ENCODE measurements at regions not wholly inside any gene's neighbourhood (a gene's known extent, or its start where the extent isn't known, plus 50 kb on each side); places are given as distances from the start of the nearest gene placed in this dataset.

GRCh38 chr4:163273922-163274321 is 58.5 kb downstream of the NPY1R start:
- H3K4me3 ChIP-seq (ENCODE audit: low read length): no peak overlapping the region
- TF ChIP-seq CTCF (conservative IDR thresholded peaks at IDR 0.05; ENCODE audit: low read length): no peak
- no peak for DNase-seq (ENCODE audit: low read depth)

GRCh38 chr4:163273203-163273602 is 59.2 kb downstream of the NPY1R start:
- no peak for TF ChIP-seq CTCF (conservative IDR thresholded peaks at IDR 0.05; ENCODE audit: low read length)
- DNase-seq (ENCODE audit: low read depth): no peak

GRCh38 chr4:163271555-163272127 is 60.8 kb downstream of the NPY1R start:
- H3K4me3 ChIP-seq (ENCODE audit: low read length): no peak overlapping the region
- no peak for DNase-seq (ENCODE audit: low read depth)
- no peak for TF ChIP-seq CTCF (conservative IDR thresholded peaks at IDR 0.05; ENCODE audit: low read length)

More at GRCh38 chr4:163273203-163273602, 59.2 kb downstream of the NPY1R start:
- H3K4me3 ChIP-seq (ENCODE audit: low read length): no peak overlapping the region

GRCh38 chr4:163269869-163270268 is 62.5 kb downstream of the NPY1R start:
- no peak for DNase-seq (ENCODE audit: low read depth)
- TF ChIP-seq CTCF (conservative IDR thresholded peaks at IDR 0.05; ENCODE audit: low read length): no peak
- no peak overlapping the region for H3K4me3 ChIP-seq (ENCODE audit: low read length)

GRCh38 chr4:163269166-163269565 is 63.2 kb downstream of the NPY1R start:
- H3K4me3 ChIP-seq (ENCODE audit: low read length): no peak overlapping the region
- DNase-seq (ENCODE audit: low read depth): no peak
- no peak for TF ChIP-seq CTCF (conservative IDR thresholded peaks at IDR 0.05; ENCODE audit: low read length)

- TF ChIP-seq CTCF (conservative IDR thresholded peaks at IDR 0.05; ENCODE audit: low read length): no peak
- DNase-seq (ENCODE audit: low read depth): no peak
- H3K4me3 ChIP-seq (ENCODE audit: low read length): no peak overlapping the region
Observed at GRCh38 chr4:163264934-163265333, 67.5 kb downstream of the NPY1R start.

- DNase-seq (ENCODE audit: low read depth): no peak
- no peak overlapping the region for H3K4me3 ChIP-seq (ENCODE audit: low read length)
- TF ChIP-seq CTCF (conservative IDR thresholded peaks at IDR 0.05; ENCODE audit: low read length): no peak
Observed at GRCh38 chr4:163263606-163264005, 68.8 kb downstream of the NPY1R start.

Data from AG10803 (cell line).